Adrenal gland (tissue), 5 donors: ENCODE measurements at regions not wholly inside any gene's neighbourhood (a gene's known extent, or its start where the extent isn't known, plus 50 kb on each side); places are given as distances from the start of the nearest gene placed in this dataset.

Source experiments
- CTCF ChIP-seq, 6 experiments: fragments of 450-650 bp in 4 of 6; fragments of 200-600 bp in 2 of 6; sonication (generic) in 1 of 6; IDR thresholded peaks; 1 replicate in 5 of 6; 2 replicates in 1 of 6; pipeline versions ENCODE4 v1.5.1 to v1.8.0; 2016 to 2021; ENCODE audit warnings: antibody characterized with exemption in 6 of 6, mild to moderate bottlenecking in 2 of 6, moderate library complexity in 1 of 6
- POLR2A ChIP-seq, 2 donors: fragments of 450-650 bp; IDR thresholded peaks; one replicate each; pipeline ENCODE4 v1.6.1; 2017; ENCODE audit warnings: antibody characterized with exemption in 2 of 2, mild to moderate bottlenecking in 2 of 2, moderate library complexity in 1 of 2
- donor health status: DM: no; HTN: no; CAD: no.

GRCh38 chr4:89398146-89398545, 90.5 kb upstream of the GPRIN3 start:
- no peak for TF ChIP-seq CTCF (IDR thresholded peaks at IDR 0.05)
- TF ChIP-seq POLR2A (IDR thresholded peaks at IDR 0.05), result no peak
